SK-N-SH treated with all-trans-retinoic acid at 6 μM for 48 hours (cell line): ENCODE measurements at regions not wholly inside any gene's neighbourhood (a gene's known extent, or its start where the extent isn't known, plus 50 kb on each side); places are given as distances from the start of the nearest gene placed in this dataset.

Experiments
- ARNTL ChIP-seq: fragments of 450-650 bp; formaldehyde crosslinking; IDR thresholded peaks from 2 replicates; pipeline ENCODE4 v1.5.0; 2020; ENCODE audit warnings: low read depth, mild to moderate bottlenecking, moderate library complexity, borderline replicate concordance
- BACH2 ChIP-seq: fragments of 250-450 bp; sonication (Bioruptor Pico); IDR thresholded peaks from 2 replicates; pipeline ENCODE4 v1.9.0; 2021; ENCODE audit warnings: mild to moderate bottlenecking, borderline replicate concordance
- CSDC2 ChIP-seq: fragments of 250-450 bp; sonication (Bioruptor Pico); IDR thresholded peaks from 2 replicates; pipeline ENCODE4 v1.5.0; 2020; ENCODE audit warnings: mild to moderate bottlenecking, moderate library complexity
- OSR1 ChIP-seq: fragments of 250-450 bp; sonication (Bioruptor Pico); IDR thresholded peaks from 2 replicates; pipeline ENCODE4 v1.8.0; 2022; ENCODE audit warnings: moderate library complexity, mild to moderate bottlenecking, inconsistent platforms
- RARB ChIP-seq: fragments of 250-450 bp; sonication (Bioruptor Pico); IDR thresholded peaks from 2 replicates; pipeline ENCODE4 v1.8.0; 2021; ENCODE audit warnings: mild to moderate bottlenecking, moderate library complexity
- TCF4 ChIP-seq: fragments of 250-450 bp; sonication (Bioruptor Pico); IDR thresholded peaks from 2 replicates; pipeline ENCODE4 v1.8.0; 2021; ENCODE audit warnings: mild to moderate bottlenecking, moderate library complexity, borderline replicate concordance
- ZC3H10 ChIP-seq: fragments of 250-450 bp; sonication (Bioruptor Pico); IDR thresholded peaks from 2 replicates; pipeline ENCODE4 v1.5.1; 2021; ENCODE audit warnings: mild to moderate bottlenecking, moderate library complexity
- ZFP30 ChIP-seq: fragments of 450-650 bp; formaldehyde crosslinking; IDR thresholded peaks from 2 replicates; pipeline ENCODE4 v1.5.0; 2022; ENCODE audit warnings: mild to moderate bottlenecking, moderate library complexity
- ZNF565 ChIP-seq: fragments of 450-650 bp; formaldehyde crosslinking; conservative IDR thresholded peaks from 2 replicates; pipeline ENCODE4 v1.5.0; 2020; ENCODE audit warnings: low read depth, mild to moderate bottlenecking, moderate library complexity
- ZNF70 ChIP-seq: fragments of 450-650 bp; formaldehyde crosslinking; IDR thresholded peaks from 2 replicates; pipeline ENCODE4 v1.5.0; 2020; ENCODE audit warnings: mild to moderate bottlenecking, moderate library complexity
- TF ChIP-seq, protein P1 (sequence below): fragments of 250-450 bp; sonication (Bioruptor Pico); IDR thresholded peaks from 2 replicates; pipeline ENCODE4 v1.8.0; 2020; ENCODE audit warnings: mild to moderate bottlenecking, moderate library complexity, borderline replicate concordance
- TF ChIP-seq, protein P2 (sequence below): fragments of 250-450 bp; sonication (Bioruptor Pico); IDR thresholded peaks from 2 replicates; pipeline ENCODE4 v1.5.1; 2020; ENCODE audit warnings: low read depth, mild to moderate bottlenecking, moderate library complexity
- TF ChIP-seq, protein P3 (sequence below): fragments of 250-450 bp; sonication (Bioruptor Pico); IDR thresholded peaks from 2 replicates; pipeline ENCODE4 v1.8.0; 2021; ENCODE audit warnings: low read depth, mild to moderate bottlenecking, moderate library complexity, borderline replicate concordance

DNA sequence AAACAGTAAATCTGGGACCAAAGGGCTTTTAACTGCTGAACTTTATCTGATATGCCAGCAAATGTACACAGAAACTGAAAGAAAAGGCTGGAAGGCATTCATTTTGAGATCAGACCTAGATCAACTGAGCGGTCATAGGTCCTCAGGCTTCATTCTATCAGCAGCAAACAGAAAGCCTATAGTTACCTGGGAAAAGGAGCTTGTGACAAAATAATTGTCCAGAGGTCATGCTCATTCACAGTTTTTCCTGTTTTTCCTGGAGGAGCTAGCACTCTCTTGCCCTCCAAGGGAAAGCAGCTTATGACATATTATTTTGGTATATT is 320.2 kb downstream of the AHR start:
- TF ChIP-seq, protein P1, sequence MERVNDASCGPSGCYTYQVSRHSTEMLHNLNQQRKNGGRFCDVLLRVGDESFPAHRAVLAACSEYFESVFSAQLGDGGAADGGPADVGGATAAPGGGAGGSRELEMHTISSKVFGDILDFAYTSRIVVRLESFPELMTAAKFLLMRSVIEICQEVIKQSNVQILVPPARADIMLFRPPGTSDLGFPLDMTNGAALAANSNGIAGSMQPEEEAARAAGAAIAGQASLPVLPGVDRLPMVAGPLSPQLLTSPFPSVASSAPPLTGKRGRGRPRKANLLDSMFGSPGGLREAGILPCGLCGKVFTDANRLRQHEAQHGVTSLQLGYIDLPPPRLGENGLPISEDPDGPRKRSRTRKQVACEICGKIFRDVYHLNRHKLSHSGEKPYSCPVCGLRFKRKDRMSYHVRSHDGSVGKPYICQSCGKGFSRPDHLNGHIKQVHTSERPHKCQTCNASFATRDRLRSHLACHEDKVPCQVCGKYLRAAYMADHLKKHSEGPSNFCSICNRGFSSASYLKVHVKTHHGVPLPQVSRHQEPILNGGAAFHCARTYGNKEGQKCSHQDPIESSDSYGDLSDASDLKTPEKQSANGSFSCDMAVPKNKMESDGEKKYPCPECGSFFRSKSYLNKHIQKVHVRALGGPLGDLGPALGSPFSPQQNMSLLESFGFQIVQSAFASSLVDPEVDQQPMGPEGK (CRISPR knock-in tag) = no peak
- TF ChIP-seq, protein P2, sequence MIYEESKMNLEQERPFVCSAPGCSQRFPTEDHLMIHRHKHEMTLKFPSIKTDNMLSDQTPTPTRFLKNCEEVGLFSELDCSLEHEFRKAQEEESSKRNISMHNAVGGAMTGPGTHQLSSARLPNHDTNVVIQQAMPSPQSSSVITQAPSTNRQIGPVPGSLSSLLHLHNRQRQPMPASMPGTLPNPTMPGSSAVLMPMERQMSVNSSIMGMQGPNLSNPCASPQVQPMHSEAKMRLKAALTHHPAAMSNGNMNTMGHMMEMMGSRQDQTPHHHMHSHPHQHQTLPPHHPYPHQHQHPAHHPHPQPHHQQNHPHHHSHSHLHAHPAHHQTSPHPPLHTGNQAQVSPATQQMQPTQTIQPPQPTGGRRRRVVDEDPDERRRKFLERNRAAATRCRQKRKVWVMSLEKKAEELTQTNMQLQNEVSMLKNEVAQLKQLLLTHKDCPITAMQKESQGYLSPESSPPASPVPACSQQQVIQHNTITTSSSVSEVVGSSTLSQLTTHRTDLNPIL = no peak
- no peak for TF ChIP-seq ZNF70 (CRISPR knock-in tag)
- no peak for TF ChIP-seq ARNTL
- TF ChIP-seq TCF4 (CRISPR knock-in tag) = no peak
- no peak for TF ChIP-seq OSR1 (CRISPR knock-in tag)
- TF ChIP-seq, protein P3, sequence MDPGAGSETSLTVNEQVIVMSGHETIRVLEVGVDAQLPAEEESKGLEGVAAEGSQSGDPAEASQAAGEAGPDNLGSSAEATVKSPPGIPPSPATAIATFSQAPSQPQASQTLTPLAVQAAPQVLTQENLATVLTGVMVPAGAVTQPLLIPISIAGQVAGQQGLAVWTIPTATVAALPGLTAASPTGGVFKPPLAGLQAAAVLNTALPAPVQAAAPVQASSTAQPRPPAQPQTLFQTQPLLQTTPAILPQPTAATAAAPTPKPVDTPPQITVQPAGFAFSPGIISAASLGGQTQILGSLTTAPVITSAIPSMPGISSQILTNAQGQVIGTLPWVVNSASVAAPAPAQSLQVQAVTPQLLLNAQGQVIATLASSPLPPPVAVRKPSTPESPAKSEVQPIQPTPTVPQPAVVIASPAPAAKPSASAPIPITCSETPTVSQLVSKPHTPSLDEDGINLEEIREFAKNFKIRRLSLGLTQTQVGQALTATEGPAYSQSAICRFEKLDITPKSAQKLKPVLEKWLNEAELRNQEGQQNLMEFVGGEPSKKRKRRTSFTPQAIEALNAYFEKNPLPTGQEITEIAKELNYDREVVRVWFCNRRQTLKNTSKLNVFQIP (CRISPR knock-in tag) = no peak
- no peak for TF ChIP-seq ZFP30
- TF ChIP-seq CSDC2 = no peak
- no peak for TF ChIP-seq ZC3H10
- no peak for TF ChIP-seq BACH2
- no peak for TF ChIP-seq RARB (CRISPR knock-in tag)
- no peak for TF ChIP-seq ZNF565
